Activated effector memory CD4-positive, alpha-beta T cell treated with Interleukin-2 at 50 U/mL for 16 hours (primary cell): ENCODE measurements at regions not wholly inside any gene's neighbourhood (a gene's known extent, or its start where the extent isn't known, plus 50 kb on each side); places are given as distances from the start of the nearest gene placed in this dataset.
A peak's percentile ranks its signal among the peaks of the same experiment; 100 is the strongest.
"Not testable (repeated sequence)": the region's sequence is repeated elsewhere in the genome, so short reads cannot be mapped to it uniquely, and the experiment has no call there.

Experiments
- DNase-seq: peaks from one replicate; pipeline ENCODE4 v3.0.0-alpha.2; 2020

DNA sequence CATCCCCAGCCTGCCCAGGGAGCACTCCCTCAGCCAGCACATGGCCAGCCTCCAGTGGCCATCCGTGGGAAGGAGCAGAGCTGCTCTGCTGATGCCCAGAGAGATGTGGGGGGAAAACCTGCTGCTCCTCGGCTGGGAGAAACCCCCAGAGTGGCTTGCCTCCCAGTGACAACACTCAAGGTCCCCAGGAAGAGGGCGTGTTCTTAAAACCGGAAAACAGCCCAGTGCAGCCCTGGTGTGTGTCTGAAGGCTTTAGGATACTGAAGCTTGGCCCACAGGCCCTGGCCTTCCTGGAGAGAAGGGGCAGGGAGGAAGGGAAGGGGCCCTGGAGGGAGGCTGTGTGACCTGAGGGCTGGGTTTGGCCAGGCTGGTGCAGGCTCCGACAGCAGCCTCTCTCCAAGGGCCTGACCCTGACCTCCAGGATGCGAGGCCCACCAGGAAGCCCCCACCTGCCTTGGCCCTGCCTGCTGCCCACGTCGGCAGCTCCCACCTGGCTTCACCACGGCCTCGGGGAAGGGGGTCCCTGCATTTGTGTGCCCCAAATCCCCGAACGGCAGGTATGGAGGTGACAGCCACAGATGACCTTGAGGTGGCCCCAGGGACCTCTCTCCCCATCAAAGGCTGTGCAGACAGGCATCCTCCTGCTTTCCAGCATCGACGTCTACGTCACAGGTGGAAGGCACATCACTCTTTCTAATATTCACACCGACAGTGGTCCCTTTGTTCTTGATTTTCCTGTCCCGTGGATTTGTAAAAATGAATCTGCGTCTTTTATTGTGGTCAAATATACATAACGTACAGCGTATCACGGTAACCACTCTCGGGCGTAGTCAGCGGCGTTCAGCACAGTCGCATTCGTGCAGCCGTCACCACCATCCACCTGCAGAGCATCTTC, 190.0 kb upstream of the C14orf180 start:
- DNase-seq: no peak

DNA sequence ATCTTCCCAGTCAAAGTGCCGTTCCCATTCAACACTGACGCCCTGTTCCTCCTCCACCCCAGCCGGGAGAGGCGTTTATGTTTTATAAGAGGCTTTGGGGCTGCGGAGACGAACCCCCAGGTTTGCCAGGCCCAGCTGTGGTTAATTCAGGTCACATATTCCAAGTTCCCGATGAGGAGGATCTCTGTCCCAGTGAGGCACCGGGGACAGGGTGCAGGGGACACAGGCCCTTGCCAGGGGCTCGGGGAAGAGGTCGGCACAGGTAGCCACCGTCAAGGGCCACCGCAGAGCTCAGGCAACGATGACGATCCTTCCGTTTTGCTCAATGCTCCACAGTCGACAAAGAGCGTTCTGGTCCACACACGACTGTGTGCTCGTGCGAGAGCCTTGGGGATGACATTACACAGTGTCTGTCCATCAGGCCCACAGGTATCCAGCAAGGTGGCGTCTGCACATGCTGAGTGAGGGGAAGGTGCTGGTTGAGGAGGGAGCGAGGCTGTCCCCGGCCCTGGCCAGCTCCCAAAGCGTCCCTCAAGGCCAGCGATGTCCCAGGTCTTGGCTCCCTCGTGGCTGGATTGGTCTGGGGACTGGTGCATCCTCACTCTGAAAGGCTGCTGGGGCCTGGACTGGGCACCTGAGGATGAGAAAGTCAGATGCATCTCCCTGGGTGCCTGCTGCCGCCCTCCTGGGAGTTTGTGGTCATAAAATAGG, 189.2 kb upstream of the C14orf180 start:
- DNase-seq: no peak

DNA sequence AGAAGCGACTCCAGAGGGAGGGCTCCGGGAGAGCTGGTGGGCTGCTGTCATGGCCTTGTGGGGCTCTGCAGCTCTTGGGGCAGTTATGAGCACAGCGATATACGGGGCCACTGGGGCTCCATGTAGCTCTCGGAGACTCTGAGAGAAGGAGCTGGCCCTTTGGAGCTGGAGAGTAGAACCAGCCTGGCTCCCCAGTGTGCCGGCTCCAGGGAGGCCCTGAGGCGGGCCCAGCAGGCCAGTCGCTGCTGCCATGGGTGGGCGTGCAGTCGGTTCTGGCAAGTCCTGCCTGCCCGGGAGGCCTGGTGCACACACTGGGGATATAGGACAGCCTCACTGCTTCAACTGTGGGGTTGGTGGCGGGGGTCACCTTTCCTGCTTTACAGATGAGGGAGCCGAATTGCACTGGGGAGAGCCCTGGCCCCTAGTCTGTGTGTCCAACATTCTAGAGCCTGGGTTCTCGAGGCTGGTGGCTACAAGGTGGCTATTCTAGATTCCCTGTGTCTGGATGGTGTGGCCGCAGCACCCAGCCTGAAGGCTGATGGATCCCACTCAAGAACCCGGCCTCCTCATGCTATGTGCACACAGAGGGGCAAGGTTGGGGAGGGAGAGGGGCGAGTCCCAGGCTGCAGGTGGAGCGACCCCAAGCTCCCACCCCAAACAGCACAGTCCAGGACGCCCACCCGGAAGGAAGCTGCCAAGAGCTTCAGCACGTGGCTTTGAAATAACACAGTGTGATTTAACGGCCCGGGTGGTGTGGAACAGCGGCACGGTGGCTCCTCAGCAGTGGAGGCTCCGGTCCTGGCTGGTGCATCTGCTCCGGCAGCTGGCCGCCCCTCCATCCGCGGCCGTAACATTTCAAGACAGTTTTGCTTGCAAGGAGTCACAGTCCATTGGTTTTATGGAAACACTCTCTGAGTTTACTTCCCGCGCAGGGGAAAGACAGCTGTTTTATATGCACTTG, 188.3 kb upstream of the C14orf180 start:
- DNase-seq: no peak

DNA sequence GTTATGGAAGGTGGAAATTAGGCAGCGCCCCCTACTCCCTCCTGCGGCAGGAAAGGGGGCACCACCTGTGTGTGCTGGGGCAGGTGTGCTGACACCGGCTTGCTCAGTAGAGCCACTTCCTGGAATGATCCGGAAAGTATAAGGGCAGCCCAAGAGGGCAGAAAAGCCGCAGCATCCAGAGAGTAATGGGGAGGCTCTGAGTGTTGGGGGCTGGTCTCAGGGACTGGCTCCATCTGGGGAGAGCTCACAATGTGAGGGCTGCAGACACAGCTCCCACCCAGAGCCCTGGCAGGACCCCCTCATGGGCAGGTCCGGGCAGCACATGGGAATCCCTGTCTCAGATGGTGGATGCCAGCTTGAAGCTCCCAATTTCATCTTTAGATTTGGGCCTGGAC, 187.6 kb upstream of the C14orf180 start:
- no peak for DNase-seq

DNA sequence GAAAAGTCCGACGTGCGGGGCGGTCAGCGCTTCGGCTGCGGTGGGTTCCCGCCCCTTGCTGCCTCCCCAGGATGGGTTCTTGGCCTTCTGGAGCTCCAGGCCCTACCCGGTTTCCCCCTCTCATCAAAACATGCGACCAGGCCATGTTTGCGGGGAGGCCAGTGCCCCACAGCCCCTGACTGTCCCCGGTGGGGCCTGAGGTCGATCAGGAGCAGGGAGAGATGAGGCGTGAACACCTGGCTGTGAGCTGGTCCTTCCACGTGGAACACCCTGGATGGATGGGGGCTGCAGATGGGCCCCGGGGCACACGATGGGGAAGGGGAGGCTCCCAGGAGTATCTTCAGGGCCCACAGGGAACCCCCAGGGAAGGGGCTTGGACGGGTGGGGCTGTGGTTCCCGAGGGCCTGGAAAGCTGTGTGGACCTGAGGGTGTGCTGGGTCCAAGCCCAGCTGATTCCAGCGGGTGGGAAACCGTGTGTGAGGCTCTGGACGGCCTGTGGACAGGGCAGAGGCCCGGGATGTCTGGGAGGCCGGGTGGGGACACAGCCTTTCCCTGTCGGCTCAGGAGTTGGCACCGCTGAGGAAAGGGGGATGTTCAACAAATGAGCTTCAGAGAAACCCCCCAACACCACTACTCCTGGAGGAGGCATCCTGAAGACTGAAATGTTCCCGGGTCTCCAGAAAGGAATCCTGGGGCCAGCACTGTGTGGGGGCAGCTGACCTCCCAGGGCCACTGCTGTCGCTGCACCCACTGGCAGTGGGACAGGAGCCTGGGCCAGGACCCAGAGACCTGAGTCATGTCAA, 187.0 kb upstream of the C14orf180 start:
- DNase-seq: no peak

DNA sequence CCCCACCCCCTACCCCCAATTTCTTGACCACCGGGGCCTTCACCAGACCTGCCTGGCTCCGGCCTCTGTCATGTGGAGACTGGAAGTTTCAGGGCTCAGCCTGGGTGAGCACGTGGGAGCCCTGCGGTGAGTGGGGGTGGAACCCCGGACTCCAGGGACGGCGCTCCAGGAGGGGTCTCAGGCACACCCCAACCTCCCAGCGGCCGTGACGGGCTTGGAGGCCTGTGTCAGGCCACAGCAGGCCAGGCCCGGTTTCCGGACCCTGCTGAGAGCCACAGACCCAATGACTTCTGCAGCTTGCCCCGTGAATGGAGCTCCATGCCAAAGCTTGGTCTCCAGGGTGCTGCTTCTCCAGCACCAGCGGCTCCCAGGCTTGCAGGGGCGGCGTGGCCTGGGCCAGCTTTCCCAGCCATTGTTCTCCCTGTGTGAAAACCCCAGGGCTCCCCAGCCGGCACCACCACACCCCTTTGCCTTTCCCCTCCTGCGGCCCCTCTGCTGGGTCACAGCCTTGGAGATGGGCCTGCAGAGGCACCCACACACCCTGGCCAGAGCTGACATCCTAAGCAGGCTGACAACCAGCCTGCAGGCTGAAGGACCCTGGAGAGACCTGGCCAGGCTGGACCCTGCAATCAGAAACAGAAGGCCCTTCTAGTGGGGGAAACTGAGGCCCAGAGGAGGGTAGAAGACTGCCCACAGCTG, 186.2 kb upstream of the C14orf180 start:
- no peak for DNase-seq

DNA sequence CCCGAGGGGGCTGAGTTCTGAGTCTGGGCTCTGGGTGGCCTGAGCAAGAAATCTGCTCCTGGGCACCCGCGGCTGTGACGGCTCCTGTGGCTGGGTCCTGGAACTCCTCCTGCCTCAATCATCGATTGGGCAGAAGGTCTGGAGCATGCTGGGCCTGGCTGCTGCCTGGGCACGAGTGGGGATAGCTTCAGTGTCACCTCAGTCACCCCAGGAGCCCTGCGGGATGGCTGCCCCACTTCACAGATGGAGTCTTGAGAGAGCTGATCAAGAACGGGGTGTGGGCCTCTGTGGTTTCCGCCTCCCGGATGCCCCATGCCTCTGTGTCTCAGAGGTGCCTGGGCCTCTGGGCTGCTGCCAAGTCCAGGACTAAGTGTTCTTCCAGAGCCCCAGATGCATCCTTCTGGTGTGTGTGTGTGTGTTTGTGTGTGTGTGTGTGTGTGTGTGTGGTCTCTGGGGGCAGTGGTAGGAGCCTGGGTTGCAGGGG, 185.6 kb upstream of the C14orf180 start:
- peak; percentile 82 for DNase-seq

DNA sequence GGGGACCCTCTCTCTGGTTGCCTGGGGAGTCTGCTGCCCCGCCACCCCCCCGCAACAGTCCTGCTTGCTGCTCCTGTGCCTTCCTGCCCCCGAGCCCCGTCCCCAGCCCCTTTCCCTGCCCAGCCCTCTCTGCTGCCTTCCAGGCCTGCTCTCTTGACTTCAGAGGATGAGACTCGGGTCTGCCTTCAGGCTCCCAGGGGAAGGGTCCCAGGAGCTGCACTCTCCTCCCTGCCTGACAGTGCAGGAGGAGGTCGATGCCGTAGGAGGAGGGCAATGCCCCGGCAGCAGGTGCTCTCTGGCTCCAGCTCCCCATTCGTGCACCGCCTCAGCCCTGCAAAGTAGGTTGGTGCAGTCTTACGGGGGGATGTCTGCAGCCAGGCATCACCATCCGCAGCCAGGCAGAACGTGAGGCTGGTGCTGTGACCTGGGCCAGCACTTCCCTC, 185.1 kb upstream of the C14orf180 start:
- no peak for DNase-seq

DNA sequence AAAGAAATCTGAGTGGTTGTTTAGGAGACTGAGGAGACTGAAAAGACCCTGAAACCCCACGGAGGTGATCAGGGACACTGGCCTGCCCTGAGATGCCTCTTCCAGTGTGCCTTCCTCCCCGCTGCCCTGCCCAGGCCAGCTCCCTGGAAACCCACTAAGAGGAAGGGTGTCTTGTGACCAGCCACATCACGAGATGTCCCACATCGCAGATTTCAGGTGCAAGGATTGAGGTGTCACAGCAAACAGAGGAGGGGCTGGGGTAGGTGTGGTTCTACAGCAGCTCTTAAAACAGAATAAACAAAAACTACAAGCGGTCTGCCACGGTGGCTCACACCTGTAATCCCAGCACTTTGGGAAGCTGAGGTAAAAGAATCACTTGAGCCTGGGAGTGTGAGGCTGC, 184.3 kb upstream of the C14orf180 start:
- DNase-seq: no peak

DNA sequence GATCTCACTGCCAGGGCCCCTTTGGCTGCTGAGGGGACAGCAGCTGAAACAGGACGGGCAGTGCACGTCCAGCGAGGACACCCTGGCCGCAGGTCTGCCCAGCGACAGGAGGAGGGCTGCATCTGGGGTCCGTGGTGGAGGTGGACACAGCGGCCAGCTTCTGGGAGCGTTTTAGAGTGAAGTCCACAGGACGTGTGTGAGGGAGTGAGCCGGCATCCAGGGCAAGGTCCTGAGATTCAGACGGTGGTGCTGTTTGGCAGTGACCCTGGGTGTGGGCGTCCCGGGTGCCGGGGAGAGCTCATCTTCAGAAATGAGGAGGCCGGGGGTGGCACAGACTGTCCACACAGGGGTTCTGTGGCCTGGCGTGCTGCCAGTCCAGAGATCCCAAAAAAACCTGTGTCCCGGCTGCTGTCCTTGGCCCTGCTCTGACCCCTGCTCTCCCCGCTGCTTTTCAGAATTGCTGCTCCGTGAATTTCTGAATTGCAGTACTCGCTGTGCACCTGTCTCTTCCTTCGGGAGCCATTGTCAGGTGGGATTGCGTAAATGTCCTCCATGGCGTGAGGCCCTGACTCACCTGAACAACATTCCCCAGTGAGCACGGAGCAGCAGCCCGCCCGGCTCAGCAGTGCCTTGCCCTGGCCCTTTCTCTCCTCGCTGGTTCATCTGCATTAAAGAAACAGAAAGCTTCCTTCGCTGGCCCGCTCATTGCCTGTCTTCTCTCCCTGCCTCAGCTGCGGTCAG, 183.5 kb upstream of the C14orf180 start:
- DNase-seq: no peak

DNA sequence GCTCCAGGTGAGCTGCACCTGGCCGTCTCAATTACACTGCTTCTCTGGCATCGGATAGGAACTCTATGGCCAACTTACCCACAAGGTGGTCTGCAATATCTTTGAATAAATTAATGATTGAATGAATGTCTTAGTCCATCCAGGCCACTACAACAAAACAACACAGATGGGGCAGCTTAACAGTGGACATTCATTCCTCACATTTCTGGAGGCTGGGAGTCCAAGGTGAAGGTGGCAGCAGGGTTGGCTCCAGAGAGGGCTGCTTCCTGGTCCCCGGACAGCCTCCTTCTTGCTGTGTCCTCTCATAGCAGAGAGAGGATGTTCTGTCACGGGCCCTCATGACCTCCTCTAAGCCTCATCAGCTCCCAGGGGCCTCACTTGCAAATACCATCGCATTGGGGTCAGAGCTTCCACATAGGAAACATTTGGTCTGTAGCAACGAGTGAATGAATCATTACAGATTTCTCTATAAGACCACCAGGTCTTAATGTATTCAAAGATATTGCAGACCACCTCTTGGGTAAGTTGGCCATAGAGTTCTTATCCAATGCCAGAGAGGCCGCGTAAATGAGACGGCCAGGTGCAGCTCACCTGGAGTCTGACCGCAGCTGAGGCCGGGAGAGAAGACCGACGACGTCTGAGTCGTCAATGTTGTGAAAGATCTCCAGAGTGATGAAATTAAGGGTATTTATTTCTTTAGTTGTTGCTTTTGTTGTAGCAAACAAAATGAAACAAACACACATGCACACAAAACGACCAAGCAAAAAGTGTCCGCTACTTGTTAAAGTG, 182.7 kb upstream of the C14orf180 start:
- DNase-seq: no peak

DNA sequence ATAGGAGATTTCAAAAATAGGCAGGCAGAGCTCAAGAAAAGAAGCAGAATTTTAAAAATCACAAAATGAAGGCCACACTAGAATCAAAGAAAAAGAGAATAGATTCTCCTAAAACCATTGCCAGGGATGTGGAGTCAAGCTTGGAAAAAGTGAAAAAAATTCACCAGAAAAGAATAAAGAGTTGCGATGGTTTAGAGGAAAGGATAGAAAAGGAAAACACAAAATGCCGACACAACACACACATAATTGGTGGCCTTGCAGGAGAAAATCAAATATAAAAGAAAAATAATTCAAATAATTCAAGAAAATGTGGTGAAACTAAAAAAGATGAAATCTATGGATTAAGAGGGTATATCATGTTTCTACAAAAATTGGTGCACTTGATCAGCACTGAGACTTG, 181.6 kb upstream of the C14orf180 start:
- DNase-seq: no peak

DNA sequence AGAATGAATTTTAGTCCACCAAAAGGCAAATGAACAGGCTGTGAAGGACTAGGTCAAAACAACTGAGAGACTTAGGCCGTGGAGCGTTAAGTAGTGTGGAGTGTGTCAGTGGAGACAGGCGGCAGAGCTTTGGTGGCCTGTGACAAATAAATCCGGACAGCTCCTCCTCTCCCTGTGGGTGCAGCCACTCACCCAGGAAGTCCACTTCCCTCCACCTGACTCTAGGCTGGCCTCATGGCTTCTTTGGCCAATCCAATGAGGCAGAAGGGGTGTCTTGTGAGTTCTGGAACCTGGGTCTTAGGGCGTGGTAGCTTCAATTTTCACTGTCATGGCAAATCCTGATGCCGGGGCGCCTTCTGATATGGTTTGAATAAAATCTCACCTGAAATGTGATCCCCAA, 180.9 kb upstream of the C14orf180 start:
- no peak for DNase-seq

DNA sequence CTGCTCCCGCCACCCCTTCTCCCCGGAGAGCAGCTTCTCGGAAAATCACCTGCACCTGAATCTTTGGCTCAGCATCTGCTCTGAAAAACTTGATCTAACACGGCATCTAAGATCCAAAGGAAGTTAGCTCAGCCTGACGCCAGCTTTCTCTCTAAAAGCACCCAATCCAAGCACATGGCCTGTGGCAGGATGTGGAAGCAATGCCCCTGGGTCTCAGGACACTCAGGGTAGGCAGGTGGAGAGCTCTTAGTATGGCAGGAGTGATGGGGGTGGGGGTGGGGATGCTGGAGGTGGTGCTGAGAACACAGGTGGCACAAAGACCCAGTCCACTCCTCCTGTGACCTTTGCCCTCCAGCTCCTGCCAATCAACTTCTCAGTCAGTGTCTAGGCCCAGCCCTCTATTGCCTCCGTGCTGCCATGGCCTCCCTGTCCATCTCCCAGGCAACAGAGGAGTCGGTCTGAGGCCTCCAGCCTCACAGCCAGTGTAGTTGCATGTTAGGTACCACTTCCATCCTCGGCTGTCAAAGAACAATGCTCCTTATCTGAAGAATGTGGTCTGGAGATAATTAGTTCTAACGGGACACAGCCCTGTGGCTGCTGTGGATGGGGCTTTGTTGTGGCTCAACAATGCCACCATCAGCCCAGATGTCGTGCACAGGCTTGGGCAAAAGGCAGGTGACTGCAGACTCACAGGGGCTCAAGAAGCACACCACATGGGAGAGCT, 180.0 kb upstream of the C14orf180 start:
- peak; percentile 36 for DNase-seq

DNA sequence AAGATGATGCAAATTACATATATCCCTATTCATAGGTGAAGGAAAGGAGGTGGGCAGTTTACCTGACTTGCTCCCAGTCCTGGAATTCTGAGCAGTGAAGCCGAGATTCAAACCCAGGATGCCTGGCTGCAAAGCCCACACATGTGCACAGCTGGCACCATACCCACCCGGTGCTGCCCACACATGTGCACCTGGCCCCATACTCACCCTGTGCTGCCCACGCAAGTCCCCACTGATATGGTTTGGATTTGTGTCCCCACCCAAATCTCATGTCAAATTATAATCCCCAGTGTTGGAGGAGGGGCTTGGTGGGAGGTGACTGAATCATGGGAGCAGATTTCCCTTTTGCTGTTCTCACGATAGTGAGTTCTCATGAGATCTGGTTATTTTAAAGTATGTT, 179.2 kb upstream of the C14orf180 start:
- no peak for DNase-seq

DNA sequence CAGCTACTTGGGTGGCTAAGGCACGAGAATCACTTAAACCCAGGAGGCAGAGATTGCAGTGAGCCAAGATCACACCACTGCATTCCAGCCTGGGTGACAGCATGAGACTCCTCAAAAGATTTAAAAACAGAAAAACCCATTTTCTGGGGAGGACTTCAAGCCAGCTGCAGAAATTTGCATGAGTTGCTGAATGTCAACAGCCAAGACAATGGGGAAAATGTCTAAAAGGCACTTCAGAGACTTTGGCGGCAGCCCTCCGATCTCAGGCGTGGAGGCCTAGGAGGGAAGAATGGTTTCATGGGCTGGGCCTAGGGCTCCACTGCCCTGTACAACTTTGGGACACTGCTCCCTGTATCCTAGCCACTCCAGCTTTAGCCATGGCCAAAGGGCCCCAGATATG, 177.8 kb upstream of the C14orf180 start:
- no peak for DNase-seq

DNA sequence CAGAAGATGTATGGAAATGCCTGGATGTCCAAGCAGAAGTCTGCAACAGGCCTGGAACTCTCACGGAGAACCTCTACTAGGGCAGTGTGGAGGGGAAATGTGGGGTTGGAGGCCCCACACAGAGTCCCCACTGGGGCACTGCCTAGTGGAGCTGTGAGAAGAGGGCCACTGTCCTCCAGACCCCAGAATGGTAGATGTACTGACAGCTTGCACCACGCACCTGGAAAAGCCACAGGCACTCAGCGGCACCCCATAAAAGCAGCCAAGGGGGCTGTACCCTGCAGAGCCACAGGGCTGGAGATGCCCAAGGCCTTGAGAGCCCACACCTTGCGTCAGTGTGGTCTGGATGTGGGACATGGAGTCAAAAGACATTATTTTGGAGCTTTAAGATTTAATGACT, 177.3 kb upstream of the C14orf180 start:
- DNase-seq: not testable (repeated sequence)

DNA sequence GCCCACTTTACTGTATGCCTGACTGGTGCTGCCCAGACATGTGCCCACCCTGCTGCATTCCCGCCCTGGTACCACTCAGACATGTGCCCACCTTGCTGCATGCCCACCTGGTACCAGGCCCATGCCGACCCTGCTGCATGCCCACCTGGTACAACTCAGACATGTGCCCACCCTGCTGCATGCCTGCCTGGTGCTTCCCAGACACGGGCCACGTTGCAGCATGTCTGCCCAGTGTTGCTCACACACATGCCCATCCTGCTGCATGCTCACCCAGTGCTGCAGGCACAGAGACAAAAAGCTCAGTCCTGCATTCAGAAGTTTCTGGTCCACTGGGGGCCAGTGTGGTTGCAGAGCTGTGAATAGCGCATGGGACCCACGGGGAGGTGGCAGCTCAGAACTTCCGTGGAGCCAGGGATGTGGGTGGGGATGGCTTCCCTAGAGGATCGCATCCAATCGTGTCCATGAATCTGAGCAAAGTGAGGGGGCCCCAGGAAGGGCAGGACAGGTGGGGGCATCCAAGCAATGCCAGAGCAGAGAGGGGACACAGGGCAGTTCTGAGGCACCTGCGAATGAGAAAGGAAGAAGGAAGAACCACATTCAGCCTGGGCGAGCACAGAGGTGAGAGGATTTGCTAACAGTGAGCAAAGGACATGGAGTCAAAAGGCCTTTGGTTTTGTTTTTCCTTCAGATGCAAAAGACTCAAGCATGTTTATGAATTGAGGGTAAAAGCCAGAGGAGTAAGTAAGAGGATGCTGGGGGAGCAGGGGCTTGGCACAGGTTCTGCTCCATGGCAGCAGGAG, 175.9 kb upstream of the C14orf180 start:
- DNase-seq: no peak
